ENCODE measurements at regions not wholly inside any gene's neighbourhood (a gene's known extent, or its start where the extent isn't known, plus 50 kb on each side); places are given as distances from the start of the nearest gene placed in this dataset.

- H3K4me3 ChIP-seq (ENCODE audit: insufficient read depth, low read depth, low read length, poor library complexity, severe bottlenecking) = no peak overlapping the region
- H3K36me3 ChIP-seq (ENCODE audit: control insufficient read depth, insufficient read depth, low read length) = no peaks in the 10 kb centered on the region
- no peaks in the 10 kb centered on the region for H3K27me3 ChIP-seq (replicated peaks; ENCODE audit: control insufficient read depth, insufficient read depth, low read length, poor library complexity, severe bottlenecking)
- no peaks in the 10 kb centered on the region for H3K9me3 ChIP-seq (ENCODE audit: control insufficient read depth, low read length)
- H3K4me1 ChIP-seq (ENCODE audit: control insufficient read depth, insufficient read depth, low read length, poor library complexity, severe bottlenecking) = peaks cover 5% of the 10 kb centered on the region
- no peak for DNase-seq
- H3K27ac ChIP-seq (ENCODE audit: insufficient read depth, low read length, poor library complexity, severe bottlenecking) = no peak overlapping the region
Observed at GRCh38 chr12:4211372-4211771, 62.2 kb upstream of the CCND2 start.

GRCh38 chr12:4210183-4210582, 63.4 kb upstream of the CCND2 start:
- DNase-seq = no peak

GRCh38 chr12:4206470-4206869, 67.1 kb upstream of the CCND2 start:
- H3K9me3 ChIP-seq (ENCODE audit: control insufficient read depth, low read length) = no peaks in the 10 kb centered on the region
- no peak overlapping the region for H3K4me3 ChIP-seq (ENCODE audit: insufficient read depth, low read depth, low read length, poor library complexity, severe bottlenecking)
- no peak overlapping the region for H3K27ac ChIP-seq (ENCODE audit: insufficient read depth, low read length, poor library complexity, severe bottlenecking)
- no peaks in the 10 kb centered on the region for H3K27me3 ChIP-seq (replicated peaks; ENCODE audit: control insufficient read depth, insufficient read depth, low read length, poor library complexity, severe bottlenecking)
- no peaks in the 10 kb centered on the region for H3K4me1 ChIP-seq (ENCODE audit: control insufficient read depth, insufficient read depth, low read length, poor library complexity, severe bottlenecking)
- H3K36me3 ChIP-seq (ENCODE audit: control insufficient read depth, insufficient read depth, low read length) = no peaks in the 10 kb centered on the region
- no peak for DNase-seq

More at GRCh38 chr12:4210183-4210582, 63.4 kb upstream of the CCND2 start:
- no peaks in the 10 kb centered on the region for H3K9me3 ChIP-seq (ENCODE audit: control insufficient read depth, low read length)
- H3K27me3 ChIP-seq (replicated peaks; ENCODE audit: control insufficient read depth, insufficient read depth, low read length, poor library complexity, severe bottlenecking) = no peaks in the 10 kb centered on the region
- H3K4me1 ChIP-seq (ENCODE audit: control insufficient read depth, insufficient read depth, low read length, poor library complexity, severe bottlenecking) = no peaks in the 10 kb centered on the region
- no peak overlapping the region for H3K4me3 ChIP-seq (ENCODE audit: insufficient read depth, low read depth, low read length, poor library complexity, severe bottlenecking)
- no peaks in the 10 kb centered on the region for H3K36me3 ChIP-seq (ENCODE audit: control insufficient read depth, insufficient read depth, low read length)
- no peak overlapping the region for H3K27ac ChIP-seq (ENCODE audit: insufficient read depth, low read length, poor library complexity, severe bottlenecking)

GRCh38 chr12:4203772-4204376, 69.7 kb upstream of the CCND2 start:
- H3K4me1 ChIP-seq (ENCODE audit: control insufficient read depth, insufficient read depth, low read length, poor library complexity, severe bottlenecking) = no peaks in the 10 kb centered on the region
- DNase-seq = no peak
- no peak overlapping the region for H3K4me3 ChIP-seq (ENCODE audit: insufficient read depth, low read depth, low read length, poor library complexity, severe bottlenecking)
- H3K9me3 ChIP-seq (ENCODE audit: control insufficient read depth, low read length) = no peaks in the 10 kb centered on the region
- H3K27me3 ChIP-seq (replicated peaks; ENCODE audit: control insufficient read depth, insufficient read depth, low read length, poor library complexity, severe bottlenecking) = no peaks in the 10 kb centered on the region
- no peak overlapping the region for H3K27ac ChIP-seq (ENCODE audit: insufficient read depth, low read length, poor library complexity, severe bottlenecking)
- no peaks in the 10 kb centered on the region for H3K36me3 ChIP-seq (ENCODE audit: control insufficient read depth, insufficient read depth, low read length)

- H3K4me1 ChIP-seq (ENCODE audit: control insufficient read depth, insufficient read depth, low read length, poor library complexity, severe bottlenecking) = no peaks in the 10 kb centered on the region
- no peaks in the 10 kb centered on the region for H3K9me3 ChIP-seq (ENCODE audit: control insufficient read depth, low read length)
Observed at GRCh38 chr12:4202918-4203317, 70.6 kb upstream of the CCND2 start.

GRCh38 chr12:4202487-4202886, 71.1 kb upstream of the CCND2 start:
- Histone ChIP-seq H3K36me3 (ENCODE audit: control insufficient read depth, insufficient read depth, low read length) (no peaks in the 10 kb centered on the region), H3K9me3 (ENCODE audit: control insufficient read depth, low read length) (no peaks in the 10 kb centered on the region), H3K27me3 (replicated peaks; ENCODE audit: control insufficient read depth, insufficient read depth, low read length, poor library complexity, severe bottlenecking) (no peaks in the 10 kb centered on the region), H3K4me3 (ENCODE audit: insufficient read depth, low read depth, low read length, poor library complexity, severe bottlenecking) (no peak overlapping the region), H3K27ac (ENCODE audit: insufficient read depth, low read length, poor library complexity, severe bottlenecking) (no peak overlapping the region), H3K4me1 (ENCODE audit: control insufficient read depth, insufficient read depth, low read length, poor library complexity, severe bottlenecking) (no peaks in the 10 kb centered on the region)
- DNase-seq = no peak

More at GRCh38 chr12:4202918-4203317, 70.6 kb upstream of the CCND2 start:
- Histone ChIP-seq H3K4me3 (ENCODE audit: insufficient read depth, low read depth, low read length, poor library complexity, severe bottlenecking) (no peak overlapping the region), H3K27ac (ENCODE audit: insufficient read depth, low read length, poor library complexity, severe bottlenecking) (no peak overlapping the region), H3K27me3 (replicated peaks; ENCODE audit: control insufficient read depth, insufficient read depth, low read length, poor library complexity, severe bottlenecking) (no peaks in the 10 kb centered on the region), H3K36me3 (ENCODE audit: control insufficient read depth, insufficient read depth, low read length) (no peaks in the 10 kb centered on the region)
- no peak for DNase-seq

GRCh38 chr12:4201333-4202100, 72.0 kb upstream of the CCND2 start:
- no peaks in the 10 kb centered on the region for H3K4me1 ChIP-seq (ENCODE audit: control insufficient read depth, insufficient read depth, low read length, poor library complexity, severe bottlenecking)
- H3K36me3 ChIP-seq (ENCODE audit: control insufficient read depth, insufficient read depth, low read length) = no peaks in the 10 kb centered on the region
- no peaks in the 10 kb centered on the region for H3K9me3 ChIP-seq (ENCODE audit: control insufficient read depth, low read length)
- no peak for DNase-seq
- H3K27ac ChIP-seq (ENCODE audit: insufficient read depth, low read length, poor library complexity, severe bottlenecking) = no peak overlapping the region
- no peaks in the 10 kb centered on the region for H3K27me3 ChIP-seq (replicated peaks; ENCODE audit: control insufficient read depth, insufficient read depth, low read length, poor library complexity, severe bottlenecking)
- H3K4me3 ChIP-seq (ENCODE audit: insufficient read depth, low read depth, low read length, poor library complexity, severe bottlenecking) = no peak overlapping the region

GRCh38 chr12:4197922-4198763, 75.4 kb upstream of the CCND2 start:
- no peaks in the 10 kb centered on the region for H3K36me3 ChIP-seq (ENCODE audit: control insufficient read depth, insufficient read depth, low read length)
- no peaks in the 10 kb centered on the region for H3K27me3 ChIP-seq (replicated peaks; ENCODE audit: control insufficient read depth, insufficient read depth, low read length, poor library complexity, severe bottlenecking)
- H3K4me1 ChIP-seq (ENCODE audit: control insufficient read depth, insufficient read depth, low read length, poor library complexity, severe bottlenecking) = no peaks in the 10 kb centered on the region
- no peak overlapping the region for H3K27ac ChIP-seq (ENCODE audit: insufficient read depth, low read length, poor library complexity, severe bottlenecking)
- no peak for DNase-seq
- no peaks in the 10 kb centered on the region for H3K9me3 ChIP-seq (ENCODE audit: control insufficient read depth, low read length)
- no peak overlapping the region for H3K4me3 ChIP-seq (ENCODE audit: insufficient read depth, low read depth, low read length, poor library complexity, severe bottlenecking)

- Histone ChIP-seq H3K36me3 (ENCODE audit: control insufficient read depth, insufficient read depth, low read length) (no peaks in the 10 kb centered on the region), H3K27me3 (replicated peaks; ENCODE audit: control insufficient read depth, insufficient read depth, low read length, poor library complexity, severe bottlenecking) (no peaks in the 10 kb centered on the region), H3K4me3 (ENCODE audit: insufficient read depth, low read depth, low read length, poor library complexity, severe bottlenecking) (no peak overlapping the region), H3K4me1 (ENCODE audit: control insufficient read depth, insufficient read depth, low read length, poor library complexity, severe bottlenecking) (no peaks in the 10 kb centered on the region), H3K27ac (ENCODE audit: insufficient read depth, low read length, poor library complexity, severe bottlenecking) (no peak overlapping the region), H3K9me3 (ENCODE audit: control insufficient read depth, low read length) (no peaks in the 10 kb centered on the region)
- DNase-seq = no peak
Observed at GRCh38 chr12:4196805-4197420, 76.6 kb upstream of the CCND2 start.
